SK-N-SH (cell line): ENCODE measurements at regions not wholly inside any gene's neighbourhood (a gene's known extent, or its start where the extent isn't known, plus 50 kb on each side); places are given as distances from the start of the nearest gene placed in this dataset.

Experiments
- CTCF ChIA-PET: fragments of 300-600, 350-600 bp; formaldehyde crosslinking; extraction: SDS; loops from one replicate; lab custom pipeline; 2021; lab: Yijun Ruan, JAX
- POLR2A ChIA-PET: fragments of 350-600 bp; sonication (Branson Sonifier 250); formaldehyde crosslinking; extraction: SDS; loops from one replicate; lab custom pipeline; 2020; ENCODE audit warnings: antibody characterized with exemption, inconsistent platforms; lab: Yijun Ruan, JAX
- DNase-seq: peaks from one replicate; pipeline ENCODE4 v3.0.0; 2012
- H2AFZ ChIP-seq: fragments of 200-600 bp; sonication (generic); 2 replicates; pipeline ENCODE4 v1.8.1; 2016; ENCODE audit warnings: antibody characterized with exemption, mild to moderate bottlenecking, low read depth
- H3F3A ChIP-seq: fragments of 200-600 bp; sonication (generic); replicated peaks from 2 replicates; pipeline ENCODE3; 2016; ENCODE audit warnings: antibody characterized with exemption, mild to moderate bottlenecking; ENCODE audit not compliant: insufficient read depth
- H3K27ac ChIP-seq, 2 experiments: fragments of 200-500 bp in 1 of 2; fragments of 200-600 bp in 1 of 2; sonication (Bioruptor generic) in 1 of 2; sonication (generic), shearing (Covaris generic) in 1 of 2; 2 replicates each; pipeline versions ENCODE4 v1.5.1 to v1.6.1; 2014 to 2016; ENCODE audit warnings: low read depth in 2 of 2, inconsistent platforms in 1 of 2, low read length in 1 of 2, mild to moderate bottlenecking in 1 of 2, mixed read lengths in 1 of 2
- H3K27me3 ChIP-seq: fragments of 200-600 bp; sonication (generic), shearing (Covaris generic); 2 replicates; pipeline ENCODE4 v1.6.1; 2016; ENCODE audit warnings: mixed run types; ENCODE audit not compliant: insufficient read depth
- H3K36me3 ChIP-seq, 2 experiments: fragments of 200-500 bp in 1 of 2; fragments of 200-600 bp in 1 of 2; sonication (Bioruptor generic) in 1 of 2; sonication (generic) in 1 of 2; replicated peaks in 1 of 2; 2 replicates each; pipeline versions ENCODE3 to v1.5.1; 2014 to 2016; ENCODE audit warnings: low read length in 1 of 2, mild to moderate bottlenecking in 1 of 2; ENCODE audit not compliant: insufficient read depth in 2 of 2, control insufficient read depth in 1 of 2
- H3K4me1 ChIP-seq, 2 experiments: fragments of 200-500 bp in 1 of 2; fragments of 200-600 bp in 1 of 2; sonication (Bioruptor generic) in 1 of 2; sonication (generic), shearing (Covaris generic) in 1 of 2; 2 replicates each; pipeline versions ENCODE4 v1.5.1 to v1.6.1; 2014 to 2016; ENCODE audit warnings: low read depth in 1 of 2, low read length in 1 of 2, mixed run types in 1 of 2; ENCODE audit not compliant: insufficient read depth in 2 of 2, control insufficient read depth in 1 of 2
- H3K4me2 ChIP-seq: fragments of 200-600 bp; sonication (generic), shearing (Covaris generic); 2 replicates; pipeline ENCODE4 v1.6.1; 2017; ENCODE audit warnings: mixed run types
- H3K4me3 ChIP-seq, 2 experiments: fragments of 200-500 bp in 1 of 2; fragments of 200-600 bp in 1 of 2; sonication (Bioruptor generic) in 1 of 2; sonication (generic), shearing (Covaris generic) in 1 of 2; 2 replicates each; pipeline versions ENCODE4 v1.5.1 to v1.8.1; 2014 to 2016; ENCODE audit warnings: low read depth in 2 of 2, inconsistent platforms in 1 of 2, low read length in 1 of 2, mild to moderate bottlenecking in 1 of 2, mixed read lengths in 1 of 2, moderate library complexity in 1 of 2
- H3K79me2 ChIP-seq: fragments of 200-600 bp; sonication (generic); 2 replicates; pipeline ENCODE4 v1.8.1; 2017; ENCODE audit warnings: mild to moderate bottlenecking; ENCODE audit not compliant: insufficient read depth
- H3K9ac ChIP-seq: fragments of 200-600 bp; sonication (generic); 2 replicates; pipeline ENCODE4 v1.6.1; 2017; ENCODE audit warnings: mixed run types
- H3K9me2 ChIP-seq: fragments of 200-600 bp; sonication (generic); 2 replicates; pipeline ENCODE4 v1.6.1; 2017; ENCODE audit warnings: mixed run types
- H3K9me3 ChIP-seq: fragments of 200-600 bp; sonication (generic); 2 replicates; pipeline ENCODE4 v1.6.1; 2017; ENCODE audit warnings: mixed run types, mild to moderate bottlenecking, moderate library complexity
- H4K20me1 ChIP-seq: fragments of 200-600 bp; sonication (generic); 2 replicates; pipeline ENCODE4 v1.6.1; 2017; ENCODE audit warnings: mild to moderate bottlenecking, mixed run types; ENCODE audit not compliant: insufficient read depth
- CHD2 ChIP-seq: fragments of 150-350 bp; IDR thresholded peaks from 2 replicates; pipeline ENCODE4 v1.6.1; 2018; ENCODE audit warnings: low read length; ENCODE audit not compliant: partially characterized antibody
- ELF1 ChIP-seq: IDR thresholded peaks from 2 replicates; pipeline ENCODE4 v1.4.0; 2012
- EP300 ChIP-seq, 2 experiments: IDR thresholded peaks; 2 replicates each; pipeline versions ENCODE4 v1.4.0 to v1.6.1; 2012; ENCODE audit warnings: borderline replicate concordance in 1 of 2, low read depth in 1 of 2, low read length in 1 of 2
- FOSL2 ChIP-seq: IDR thresholded peaks from 2 replicates; pipeline ENCODE4 v1.4.0; 2012; ENCODE audit warnings: low read depth, mild to moderate bottlenecking, moderate library complexity, borderline replicate concordance
- FOXJ3 ChIP-seq: sonication (generic); formaldehyde crosslinking; IDR thresholded peaks from 2 replicates; pipeline ENCODE4 v1.5.1; 2020; ENCODE audit warnings: mild to moderate bottlenecking, missing genetic modification reagents
- FOXM1 ChIP-seq: IDR thresholded peaks from 2 replicates; pipeline ENCODE4 v1.4.0; 2012; ENCODE audit warnings: low read depth, mild to moderate bottlenecking
- GABPA ChIP-seq: IDR thresholded peaks from 2 replicates; pipeline ENCODE4 v1.4.0; 2012; ENCODE audit warnings: low read depth, mild to moderate bottlenecking
- GATA2 ChIP-seq: sonication (generic); formaldehyde crosslinking; IDR thresholded peaks from 2 replicates; pipeline ENCODE4 v1.5.0; 2020; ENCODE audit warnings: mild to moderate bottlenecking, missing genetic modification reagents
- JUND ChIP-seq: IDR thresholded peaks from 2 replicates; pipeline ENCODE4 v1.4.0; 2012
- MAX ChIP-seq: IDR thresholded peaks from 2 replicates; pipeline ENCODE4 v1.4.0; 2012; ENCODE audit warnings: low read depth
- MXI1 ChIP-seq: IDR thresholded peaks from 2 replicates; pipeline ENCODE4 v1.6.1; 2012; ENCODE audit warnings: mild to moderate bottlenecking, low read depth, low read length, improper control_type of control experiment
- NFIC ChIP-seq: IDR thresholded peaks from 2 replicates; pipeline ENCODE4 v1.4.0; 2012; ENCODE audit warnings: borderline replicate concordance
- NRF1 ChIP-seq: IDR thresholded peaks from 2 replicates; pipeline ENCODE4 v1.6.1; 2012; ENCODE audit warnings: low read depth, mild to moderate bottlenecking, low read length
- POLR2AphosphoS5 ChIP-seq: IDR thresholded peaks from 2 replicates; pipeline ENCODE4 v1.6.1; 2012; ENCODE audit warnings: low read depth, low read length
- RAD21 ChIP-seq: IDR thresholded peaks from 2 replicates; pipeline ENCODE4 v1.6.1; 2012; ENCODE audit warnings: mild to moderate bottlenecking, low read length
- RCOR1 ChIP-seq: fragments of 150-350 bp; IDR thresholded peaks from 2 replicates; pipeline ENCODE4 v1.6.1; 2017; ENCODE audit warnings: antibody characterized with exemption, low read length
- RFX5 ChIP-seq: IDR thresholded peaks from 2 replicates; pipeline ENCODE4 v1.6.1; 2012; ENCODE audit warnings: mild to moderate bottlenecking, improper control_type of control experiment, low read length
- RXRA ChIP-seq: IDR thresholded peaks from 2 replicates; pipeline ENCODE4 v1.4.0; 2012; ENCODE audit warnings: low read depth, mild to moderate bottlenecking, borderline replicate concordance
- SIN3A ChIP-seq: IDR thresholded peaks from 2 replicates; pipeline ENCODE4 v1.6.1; 2012; ENCODE audit warnings: low read depth, mild to moderate bottlenecking, low read length, moderate library complexity, borderline replicate concordance
- SMC3 ChIP-seq: IDR thresholded peaks from 2 replicates; pipeline ENCODE4 v1.6.1; 2012; ENCODE audit warnings: low read depth, low read length, improper control_type of control experiment
- TCF12 ChIP-seq: IDR thresholded peaks from 2 replicates; pipeline ENCODE4 v1.4.0; 2012
- TEAD4 ChIP-seq: IDR thresholded peaks from 2 replicates; pipeline ENCODE4 v1.4.0; 2012; ENCODE audit warnings: mild to moderate bottlenecking, borderline replicate concordance; ENCODE audit not compliant: insufficient read depth
- USF2 ChIP-seq: fragments of 150-350 bp; IDR thresholded peaks from 2 replicates; pipeline ENCODE4 v1.6.1; 2017; ENCODE audit warnings: antibody characterized with exemption, low read length, low read depth, borderline replicate concordance
- WGBS: methylation state at CpG from one replicate; pipeline ENCODE4 v1.1.6; 2017; ENCODE audit warnings: low lambda C conversion rate; 5-methylcytosine and 5-hydroxymethylcytosine counted together
- TF ChIP-seq, protein P1 (sequence below): IDR thresholded peaks from 2 replicates; pipeline ENCODE4 v1.6.1; 2012; ENCODE audit warnings: mild to moderate bottlenecking, low read depth, low read length, moderate library complexity
- TF ChIP-seq, protein P2 (sequence below): fragments of 200-600 bp; sonication (generic); IDR thresholded peaks from 2 replicates; pipeline ENCODE4 v1.6.1; 2017; ENCODE audit warnings: antibody characterized with exemption, mild to moderate bottlenecking, moderate library complexity
- TF ChIP-seq, protein P3 (sequence below): IDR thresholded peaks from 2 replicates; pipeline ENCODE4; 2012

DNA sequence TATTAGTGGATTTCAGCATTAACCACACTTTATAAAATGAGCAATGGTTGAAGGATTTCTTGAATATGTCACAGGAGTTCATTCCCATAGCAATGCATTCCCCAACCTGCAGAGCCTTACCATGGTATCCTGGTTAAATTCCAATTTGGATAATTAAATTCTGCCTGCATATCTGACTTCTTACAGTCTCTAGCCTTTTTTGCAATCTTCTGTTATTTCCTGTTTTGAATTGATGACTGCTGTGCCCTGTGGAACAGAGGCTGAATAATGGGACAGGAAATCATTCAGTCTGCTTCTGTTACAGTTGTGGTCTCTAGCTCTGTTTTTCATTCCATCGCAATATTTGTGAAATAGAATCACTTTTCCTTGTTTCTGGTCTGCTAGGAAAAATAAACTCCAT lies 1823.9 kb downstream of the PLA2G4A start:
- TF ChIP-seq RCOR1 (peak; percentile 82), RFX5 (no peak), POLR2AphosphoS5 (peak; percentile 71; the same call in 1 of the 2 replicates), FOXM1 (0 out of 2 replicates have a peak, but pooled peaks have one; percentile 46), NRF1 (no peak), FOXJ3 (no peak), USF2 (no peak), MAX (no peak; the same call in 1 of the 2 replicates), FOSL2 (peak; percentile 20; the same call in 1 of the 2 replicates), GATA2 (CRISPR knock-in tag) (no peak), SIN3A (0 out of 2 replicates have a peak, but pooled peaks have one; percentile 27), GABPA (0 out of 2 replicates have a peak, but pooled peaks have one; percentile 12), MXI1 (no peak), JUND (peak; percentile 65), NFIC (peak; percentile 51), ELF1 (peak; percentile 30; the same call in 1 of the 2 replicates), TCF12 (peak; percentile 93), TEAD4 (peak; percentile 73), RAD21 (peak; percentile 3; the same call in 1 of the 2 replicates), CHD2 (no peak), RXRA (peak; percentile 50; the same call in 1 of the 2 replicates), SMC3 (no peak), EP300 (IDR thresholded peaks at IDR 0.05; ENCODE audit: borderline replicate concordance in 1 of 2, low read depth in 1 of 2, low read length in 1 of 2) (peak; percentile 72 to 81; a peak in 3 of 4 replicates)
- TF ChIP-seq, protein P1, sequence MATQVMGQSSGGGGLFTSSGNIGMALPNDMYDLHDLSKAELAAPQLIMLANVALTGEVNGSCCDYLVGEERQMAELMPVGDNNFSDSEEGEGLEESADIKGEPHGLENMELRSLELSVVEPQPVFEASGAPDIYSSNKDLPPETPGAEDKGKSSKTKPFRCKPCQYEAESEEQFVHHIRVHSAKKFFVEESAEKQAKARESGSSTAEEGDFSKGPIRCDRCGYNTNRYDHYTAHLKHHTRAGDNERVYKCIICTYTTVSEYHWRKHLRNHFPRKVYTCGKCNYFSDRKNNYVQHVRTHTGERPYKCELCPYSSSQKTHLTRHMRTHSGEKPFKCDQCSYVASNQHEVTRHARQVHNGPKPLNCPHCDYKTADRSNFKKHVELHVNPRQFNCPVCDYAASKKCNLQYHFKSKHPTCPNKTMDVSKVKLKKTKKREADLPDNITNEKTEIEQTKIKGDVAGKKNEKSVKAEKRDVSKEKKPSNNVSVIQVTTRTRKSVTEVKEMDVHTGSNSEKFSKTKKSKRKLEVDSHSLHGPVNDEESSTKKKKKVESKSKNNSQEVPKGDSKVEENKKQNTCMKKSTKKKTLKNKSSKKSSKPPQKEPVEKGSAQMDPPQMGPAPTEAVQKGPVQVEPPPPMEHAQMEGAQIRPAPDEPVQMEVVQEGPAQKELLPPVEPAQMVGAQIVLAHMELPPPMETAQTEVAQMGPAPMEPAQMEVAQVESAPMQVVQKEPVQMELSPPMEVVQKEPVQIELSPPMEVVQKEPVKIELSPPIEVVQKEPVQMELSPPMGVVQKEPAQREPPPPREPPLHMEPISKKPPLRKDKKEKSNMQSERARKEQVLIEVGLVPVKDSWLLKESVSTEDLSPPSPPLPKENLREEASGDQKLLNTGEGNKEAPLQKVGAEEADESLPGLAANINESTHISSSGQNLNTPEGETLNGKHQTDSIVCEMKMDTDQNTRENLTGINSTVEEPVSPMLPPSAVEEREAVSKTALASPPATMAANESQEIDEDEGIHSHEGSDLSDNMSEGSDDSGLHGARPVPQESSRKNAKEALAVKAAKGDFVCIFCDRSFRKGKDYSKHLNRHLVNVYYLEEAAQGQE = no peak
- TF ChIP-seq, protein P2, sequence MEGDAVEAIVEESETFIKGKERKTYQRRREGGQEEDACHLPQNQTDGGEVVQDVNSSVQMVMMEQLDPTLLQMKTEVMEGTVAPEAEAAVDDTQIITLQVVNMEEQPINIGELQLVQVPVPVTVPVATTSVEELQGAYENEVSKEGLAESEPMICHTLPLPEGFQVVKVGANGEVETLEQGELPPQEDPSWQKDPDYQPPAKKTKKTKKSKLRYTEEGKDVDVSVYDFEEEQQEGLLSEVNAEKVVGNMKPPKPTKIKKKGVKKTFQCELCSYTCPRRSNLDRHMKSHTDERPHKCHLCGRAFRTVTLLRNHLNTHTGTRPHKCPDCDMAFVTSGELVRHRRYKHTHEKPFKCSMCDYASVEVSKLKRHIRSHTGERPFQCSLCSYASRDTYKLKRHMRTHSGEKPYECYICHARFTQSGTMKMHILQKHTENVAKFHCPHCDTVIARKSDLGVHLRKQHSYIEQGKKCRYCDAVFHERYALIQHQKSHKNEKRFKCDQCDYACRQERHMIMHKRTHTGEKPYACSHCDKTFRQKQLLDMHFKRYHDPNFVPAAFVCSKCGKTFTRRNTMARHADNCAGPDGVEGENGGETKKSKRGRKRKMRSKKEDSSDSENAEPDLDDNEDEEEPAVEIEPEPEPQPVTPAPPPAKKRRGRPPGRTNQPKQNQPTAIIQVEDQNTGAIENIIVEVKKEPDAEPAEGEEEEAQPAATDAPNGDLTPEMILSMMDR = no peak
- TF ChIP-seq, protein P3, sequence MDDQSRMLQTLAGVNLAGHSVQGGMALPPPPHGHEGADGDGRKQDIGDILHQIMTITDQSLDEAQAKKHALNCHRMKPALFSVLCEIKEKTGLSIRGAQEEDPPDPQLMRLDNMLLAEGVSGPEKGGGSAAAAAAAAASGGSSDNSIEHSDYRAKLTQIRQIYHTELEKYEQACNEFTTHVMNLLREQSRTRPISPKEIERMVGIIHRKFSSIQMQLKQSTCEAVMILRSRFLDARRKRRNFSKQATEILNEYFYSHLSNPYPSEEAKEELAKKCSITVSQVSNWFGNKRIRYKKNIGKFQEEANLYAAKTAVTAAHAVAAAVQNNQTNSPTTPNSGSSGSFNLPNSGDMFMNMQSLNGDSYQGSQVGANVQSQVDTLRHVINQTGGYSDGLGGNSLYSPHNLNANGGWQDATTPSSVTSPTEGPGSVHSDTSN = peak; percentile 86
- H3K4me3 ChIP-seq = no peak overlapping the region
- H3K4me2 ChIP-seq = peak overlapping the region; percentile 28; the same call in 1 of the 2 replicates
- H3K9me3 ChIP-seq = no peaks in the 10 kb centered on the region
- H3K27ac ChIP-seq = peak overlapping the region; percentile 64 to 92
- no peaks in the 10 kb centered on the region for H3K27me3 ChIP-seq
- no peak overlapping the region for H3K9ac ChIP-seq
- H3K4me1 ChIP-seq = peaks cover 10 to 17% of the 10 kb centered on the region in 2 experiments; a peak in 2 of 4 replicates
- POLR2A ChIA-PET = no interaction called here
- H4K20me1 ChIP-seq = no peaks in the 10 kb centered on the region
- WGBS = 42% methylated on average over 1 of the region's 1 CpG
- H3K9me2 ChIP-seq = no peaks in the 10 kb centered on the region
- CTCF ChIA-PET = no interaction called here
- 0 out of 2 replicates have a peak overlapping the region, but pooled peaks have one; percentile 2 for H2AFZ ChIP-seq
- H3K36me3 ChIP-seq = no peaks in the 10 kb centered on the region
- H3F3A ChIP-seq = peaks cover 16% of the 10 kb centered on the region
- no peaks in the 10 kb centered on the region for H3K79me2 ChIP-seq
- DNase-seq = peak; percentile 31
